Activated T-cell treated with anti-CD3 and anti-CD28 coated beads, Interleukin-2, amount 50 U/mL, for 48 hours (primary cell): ENCODE measurements at regions not wholly inside any gene's neighbourhood (a gene's known extent, or its start where the extent isn't known, plus 50 kb on each side); places are given as distances from the start of the nearest gene placed in this dataset.
"Not testable (repeated sequence)": the region's sequence is repeated elsewhere in the genome, so short reads cannot be mapped to it uniquely, and the experiment has no call there.

Experiments used
- DNase-seq, 2 experiments: peaks; one replicate each; pipeline ENCODE4 v3.0.0-alpha.2; 2020

- no peak for DNase-seq
Measured at GRCh38 chr5:164224772-164225171, 719.4 kb downstream of the MAT2B start.

GRCh38 chr5:164230341-164230740, 724.9 kb downstream of the MAT2B start:
- DNase-seq, result no peak

- DNase-seq, result no peak
Measured at GRCh38 chr5:164233791-164234190, 728.4 kb downstream of the MAT2B start.

GRCh38 chr5:164234321-164234720, 728.9 kb downstream of the MAT2B start:
- no peak for DNase-seq

- DNase-seq, result no peak
Measured at GRCh38 chr5:164235300-164235891, 730.0 kb downstream of the MAT2B start.

GRCh38 chr5:164237486-164237885, 732.1 kb downstream of the MAT2B start:
- DNase-seq, result no peak

- not testable (repeated sequence) for DNase-seq
Measured at GRCh38 chr5:164251781-164252180, 746.4 kb downstream of the MAT2B start.

- DNase-seq, result no peak
Measured at GRCh38 chr5:164253764-164254163, 748.3 kb downstream of the MAT2B start.

GRCh38 chr5:164255598-164256213, 750.3 kb downstream of the MAT2B start:
- no peak for DNase-seq

GRCh38 chr5:164256351-164256750, 750.9 kb downstream of the MAT2B start:
- no peak for DNase-seq

GRCh38 chr5:164256954-164257353, 751.5 kb downstream of the MAT2B start:
- no peak for DNase-seq

GRCh38 chr5:164265566-164265965, 760.1 kb downstream of the MAT2B start:
- no peak for DNase-seq

GRCh38 chr5:164266571-164266970, 761.2 kb downstream of the MAT2B start:
- no peak for DNase-seq

- DNase-seq, result no peak
Measured at GRCh38 chr5:164277720-164278119, 772.3 kb downstream of the MAT2B start.

- DNase-seq, result no peak
Measured at GRCh38 chr5:164289526-164289925, 784.1 kb downstream of the MAT2B start.

GRCh38 chr5:164296603-164297080, 791.2 kb downstream of the MAT2B start:
- no peak for DNase-seq

GRCh38 chr5:164298165-164298564, 792.7 kb downstream of the MAT2B start:
- DNase-seq, result no peak

- no peak for DNase-seq
Measured at GRCh38 chr5:164300295-164300694, 794.9 kb downstream of the MAT2B start.

GRCh38 chr5:164301136-164301535, 795.7 kb downstream of the MAT2B start:
- no peak for DNase-seq

- no peak for DNase-seq
Measured at GRCh38 chr5:164301708-164302107, 796.3 kb downstream of the MAT2B start.

- no peak for DNase-seq
Measured at GRCh38 chr5:164302533-164303235, 797.3 kb downstream of the MAT2B start.

GRCh38 chr5:164303646-164304215, 798.3 kb downstream of the MAT2B start:
- no peak for DNase-seq

- no peak for DNase-seq
Measured at GRCh38 chr5:164306662-164307061, 801.2 kb downstream of the MAT2B start.

- DNase-seq, result no peak
Measured at GRCh38 chr5:164312801-164313200, 807.4 kb downstream of the MAT2B start.
